Epithelial cell of proximal tubule (primary cell): ENCODE measurements at regions not wholly inside any gene's neighbourhood (a gene's known extent, or its start where the extent isn't known, plus 50 kb on each side); places are given as distances from the start of the nearest gene placed in this dataset.
"Not testable (repeated sequence)": the region's sequence is repeated elsewhere in the genome, so short reads cannot be mapped to it uniquely, and the experiment has no call there.

ENCODE experiments used
- DNase-seq: peaks from one replicate; pipeline ENCODE4 v3.0.0-alpha.2; 2011; ENCODE audit warnings: low read depth
- H3K4me3 ChIP-seq: 2 replicates; pipeline ENCODE4 v1.5.1; 2011; ENCODE audit warnings: low read depth, mild to moderate bottlenecking, low read length
- CTCF ChIP-seq: conservative IDR thresholded peaks from 2 replicates; pipeline ENCODE4 v1.5.1; 2012; ENCODE audit warnings: low read depth, mild to moderate bottlenecking, low read length

- no peak for TF ChIP-seq CTCF
Observed at GRCh38 chr13:70995338-70995737, 871.7 kb downstream of the DACH1 start.

GRCh38 chr13:70994191-70994590 is 872.8 kb downstream of the DACH1 start:
- no peak for DNase-seq
- TF ChIP-seq CTCF, result no peak

More at GRCh38 chr13:70995338-70995737, 871.7 kb downstream of the DACH1 start:
- no peak for DNase-seq
- H3K4me3 ChIP-seq, result no peak overlapping the region

DNA sequence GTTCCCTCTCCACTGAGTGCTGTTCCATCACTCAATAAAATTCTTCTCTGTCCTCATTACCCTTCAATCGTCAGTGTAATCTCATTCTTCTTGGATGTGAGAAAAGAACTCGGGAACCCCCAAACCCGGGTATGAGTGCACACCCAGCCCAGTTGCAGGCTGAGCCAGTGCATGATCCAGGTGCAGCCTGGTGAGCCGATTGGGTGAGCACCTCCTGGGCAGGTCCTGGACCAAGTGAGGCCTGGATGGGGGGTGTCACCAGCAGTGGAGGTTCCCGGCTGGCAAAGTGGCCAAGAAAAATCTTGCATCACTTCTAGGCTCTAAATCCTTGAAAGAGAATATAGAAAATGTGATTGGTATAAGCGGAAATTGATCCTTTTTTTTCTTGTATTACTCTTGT is 878.8 kb upstream of the KLHL1 start:
- H3K4me3 ChIP-seq, result no peak overlapping the region
- DNase-seq, result no peak
- no peak for TF ChIP-seq CTCF

More at GRCh38 chr13:70994191-70994590, 872.8 kb downstream of the DACH1 start:
- no peak overlapping the region for H3K4me3 ChIP-seq

- no peak for DNase-seq
- TF ChIP-seq CTCF, result no peak
- H3K4me3 ChIP-seq, result no peak overlapping the region
Observed at GRCh38 chr13:70985371-70985770, 877.1 kb upstream of the KLHL1 start.

- H3K4me3 ChIP-seq, DNase-seq: not testable (repeated sequence)
Observed at GRCh38 chr13:70981219-70981618, 873.0 kb upstream of the KLHL1 start.

DNA sequence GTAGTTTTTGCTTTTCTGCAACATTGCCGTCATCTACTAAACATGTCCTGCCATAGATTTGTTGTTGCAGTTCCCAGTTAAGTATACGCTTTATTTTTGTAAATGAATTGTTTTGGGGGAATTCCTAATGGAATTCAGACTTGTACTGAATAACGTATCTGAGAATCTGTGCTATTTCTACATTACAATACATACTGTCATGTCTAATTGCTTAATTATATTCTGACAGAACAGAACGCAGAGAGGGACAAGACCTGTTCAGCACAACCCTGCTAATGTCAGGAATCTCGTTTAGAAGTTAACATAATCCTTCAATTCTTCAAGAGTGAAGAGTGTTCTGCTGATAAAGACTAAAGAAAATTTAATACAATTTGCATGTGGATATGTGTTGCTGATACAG is 861.1 kb upstream of the KLHL1 start:
- no peak for TF ChIP-seq CTCF
- no peak for DNase-seq
- H3K4me3 ChIP-seq, result no peak overlapping the region

DNA sequence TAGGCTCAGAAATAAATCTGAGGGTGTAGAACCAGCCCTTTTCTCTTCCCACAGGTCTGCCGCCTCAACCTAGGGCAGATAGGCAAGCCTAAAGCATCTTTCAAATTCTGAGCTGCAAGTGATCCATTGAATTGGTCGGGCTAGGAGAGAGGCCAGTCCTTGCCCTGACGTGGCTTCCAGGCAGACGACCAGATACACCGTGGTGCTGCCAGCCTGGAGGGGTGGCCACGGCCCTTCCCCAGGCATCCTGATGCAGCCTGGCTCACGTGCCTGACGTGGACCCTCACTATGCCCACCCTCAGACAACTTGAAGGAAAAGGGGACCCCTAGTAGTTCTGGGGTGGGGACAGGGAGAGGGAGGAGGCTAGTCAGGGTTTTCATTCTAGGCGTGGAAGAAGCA is 859.3 kb upstream of the KLHL1 start:
- H3K4me3 ChIP-seq, result no peak overlapping the region
- TF ChIP-seq CTCF, result no peak
- no peak for DNase-seq

DNA sequence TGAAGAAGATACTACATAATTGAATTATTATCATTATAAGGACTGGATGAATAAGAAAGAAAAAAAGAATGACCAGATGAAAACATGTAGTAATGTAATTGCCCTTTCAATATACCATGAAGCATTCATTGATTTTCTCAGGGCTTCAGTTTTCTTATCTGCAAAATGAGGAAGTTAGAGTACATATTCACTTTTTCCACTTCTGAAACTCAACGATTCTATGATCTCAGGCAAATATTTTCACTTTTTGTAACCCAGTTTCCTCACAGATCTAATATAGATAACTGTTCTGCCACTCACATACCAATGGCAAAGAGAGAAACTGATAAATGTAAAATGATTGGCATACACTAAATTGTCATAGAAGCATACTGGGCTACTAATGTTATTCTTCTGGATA is 856.6 kb upstream of the KLHL1 start:
- no peak overlapping the region for H3K4me3 ChIP-seq
- DNase-seq, result no peak
- TF ChIP-seq CTCF, result no peak
